HG03442 (cell line): ENCODE measurements at regions not wholly inside any gene's neighbourhood (a gene's known extent, or its start where the extent isn't known, plus 50 kb on each side); places are given as distances from the start of the nearest gene placed in this dataset.

Source experiments
- ATAC-seq: cut with Tn5 transposase; IDR thresholded peaks from one replicate; pipeline ENCODE4 v1.9.1; 2021; ENCODE audit warnings: mild to moderate bottlenecking, moderate library complexity; ENCODE audit not compliant: unreplicated experiment

- ATAC-seq: no peak
These were observed 94.5 kb upstream of the NFIA start for GRCh38 chr1:60987904-60988303.

GRCh38 chr1:60984062-60984799, 98.1 kb upstream of the NFIA start:
- no peak for ATAC-seq

- ATAC-seq: no peak
These were observed 98.7 kb upstream of the NFIA start for GRCh38 chr1:60983701-60984061.

DNA sequence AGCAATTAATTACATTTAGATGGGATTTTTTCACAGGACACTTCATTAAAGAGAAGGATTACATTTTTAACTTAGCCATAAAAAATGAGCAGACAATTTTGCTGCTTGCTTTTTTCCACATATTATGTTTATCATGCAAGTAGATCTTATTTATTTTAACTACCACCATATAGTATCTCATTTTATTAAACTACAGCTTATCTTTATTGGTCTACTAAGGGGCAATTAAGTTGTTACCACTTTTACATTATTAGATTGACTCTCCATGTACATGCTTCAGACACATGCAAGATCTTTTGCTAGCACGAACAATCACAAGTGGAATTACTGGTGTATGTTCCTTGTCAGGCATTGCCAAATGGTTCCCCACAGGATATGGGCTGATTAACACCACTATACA, 99.8 kb upstream of the NFIA start:
- ATAC-seq: no peak

- ATAC-seq: no peak
These were observed 101.0 kb upstream of the NFIA start for GRCh38 chr1:60981357-60981756.

- ATAC-seq: peak; percentile 64
These were observed 103.7 kb upstream of the NFIA start for GRCh38 chr1:60978421-60979357.

GRCh38 chr1:60977661-60978060, 104.7 kb upstream of the NFIA start:
- ATAC-seq: no peak

GRCh38 chr1:60974524-60975372, 107.6 kb upstream of the NFIA start:
- ATAC-seq: no peak

- ATAC-seq: no peak
These were observed 108.7 kb upstream of the NFIA start for GRCh38 chr1:60973668-60974067.

DNA sequence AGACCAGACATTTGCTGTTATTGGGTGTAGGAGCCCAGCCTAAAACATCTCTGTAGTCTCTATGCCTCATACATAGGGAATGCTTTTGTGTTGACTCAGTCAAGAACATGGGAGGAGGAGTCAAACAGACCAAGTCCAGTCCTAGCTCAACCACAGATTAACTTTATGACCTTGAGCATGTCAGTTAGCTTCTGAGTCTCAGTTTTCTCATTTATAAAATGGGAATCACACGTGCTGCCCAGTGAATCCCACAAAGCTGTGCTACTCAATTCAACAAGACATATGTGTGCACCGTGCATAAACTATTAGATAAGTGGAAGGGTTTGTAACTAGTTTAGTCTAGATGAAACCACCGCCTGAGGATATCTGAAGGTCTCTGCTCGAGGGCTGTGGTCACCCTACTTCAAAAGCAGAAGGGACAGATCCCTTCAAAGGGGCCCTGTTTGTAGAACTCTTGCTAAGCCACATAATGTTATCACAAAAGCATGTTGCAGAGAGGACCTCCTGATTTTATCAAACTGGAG, 109.5 kb upstream of the NFIA start:
- ATAC-seq: no peak

DNA sequence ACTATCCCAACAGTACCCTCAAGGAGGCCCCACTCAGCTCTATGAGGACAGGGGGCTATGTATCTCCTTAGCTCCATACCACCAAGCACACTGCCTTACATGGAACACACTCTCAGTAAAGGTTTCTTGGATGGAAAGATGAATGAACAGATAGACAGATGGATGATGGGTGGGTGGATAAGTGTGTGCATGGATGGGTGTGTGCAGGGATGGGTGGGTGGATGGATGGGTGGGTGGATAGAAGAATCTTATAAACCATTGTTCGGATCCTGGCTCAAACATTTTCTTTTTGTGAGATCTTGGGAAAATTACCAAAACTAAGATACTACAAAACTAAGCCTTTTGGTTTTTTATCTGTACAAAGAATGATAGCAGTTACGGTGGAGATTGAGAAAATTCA, 111.0 kb upstream of the NFIA start:
- ATAC-seq: no peak

DNA sequence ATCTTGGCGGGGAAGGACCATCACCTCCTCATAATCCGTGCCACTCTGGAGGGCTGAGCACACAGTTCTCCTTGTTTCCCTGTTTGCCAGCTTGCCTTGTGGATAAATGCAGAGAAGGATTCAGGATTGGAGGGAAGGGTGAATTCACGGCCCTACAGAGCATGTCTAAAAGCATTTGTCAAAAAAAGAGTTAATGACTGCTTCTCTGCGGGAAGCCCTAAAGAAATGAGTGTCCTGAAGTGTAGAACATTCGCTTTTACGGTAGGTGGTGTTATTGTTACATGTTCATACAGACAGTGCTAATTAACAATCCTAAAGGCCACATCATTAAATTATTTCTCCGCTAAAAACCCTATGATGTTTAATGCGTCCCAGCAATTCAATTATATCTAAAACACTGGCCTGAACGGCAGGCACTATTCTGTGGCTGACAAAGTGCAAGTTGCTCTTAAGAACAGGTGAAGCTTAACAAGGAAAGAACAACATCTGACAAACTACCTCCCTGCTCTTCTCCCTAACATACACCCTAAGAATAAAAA, 112.3 kb upstream of the NFIA start:
- ATAC-seq: no peak

DNA sequence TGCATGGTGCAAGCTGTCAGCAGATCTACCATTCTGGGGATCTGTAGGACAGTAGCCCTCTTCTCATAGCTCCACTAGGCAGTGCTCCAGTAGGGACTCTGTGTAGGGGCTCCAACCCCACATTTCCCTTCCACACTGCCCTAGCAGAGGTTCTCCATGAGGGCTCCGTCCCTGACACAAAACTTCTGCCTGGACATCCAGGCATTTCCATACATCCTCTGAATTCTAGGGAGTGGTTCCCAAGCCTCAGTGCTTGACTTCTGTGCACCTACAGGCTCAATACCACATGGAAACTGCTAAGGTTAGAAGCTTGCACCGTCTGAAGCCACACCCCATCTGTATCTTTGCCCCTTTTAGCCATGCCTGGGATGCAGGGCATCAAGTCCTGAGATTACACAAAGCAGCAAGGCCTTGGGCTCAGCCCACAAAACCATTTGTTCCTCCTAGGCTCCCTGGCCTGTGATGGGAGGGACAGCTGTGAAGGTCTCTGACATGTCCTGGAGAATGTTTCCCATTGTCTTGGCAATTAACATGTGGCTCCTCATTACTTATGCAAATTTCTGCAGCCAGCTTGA, 117.0 kb upstream of the NFIA start:
- ATAC-seq: no peak

DNA sequence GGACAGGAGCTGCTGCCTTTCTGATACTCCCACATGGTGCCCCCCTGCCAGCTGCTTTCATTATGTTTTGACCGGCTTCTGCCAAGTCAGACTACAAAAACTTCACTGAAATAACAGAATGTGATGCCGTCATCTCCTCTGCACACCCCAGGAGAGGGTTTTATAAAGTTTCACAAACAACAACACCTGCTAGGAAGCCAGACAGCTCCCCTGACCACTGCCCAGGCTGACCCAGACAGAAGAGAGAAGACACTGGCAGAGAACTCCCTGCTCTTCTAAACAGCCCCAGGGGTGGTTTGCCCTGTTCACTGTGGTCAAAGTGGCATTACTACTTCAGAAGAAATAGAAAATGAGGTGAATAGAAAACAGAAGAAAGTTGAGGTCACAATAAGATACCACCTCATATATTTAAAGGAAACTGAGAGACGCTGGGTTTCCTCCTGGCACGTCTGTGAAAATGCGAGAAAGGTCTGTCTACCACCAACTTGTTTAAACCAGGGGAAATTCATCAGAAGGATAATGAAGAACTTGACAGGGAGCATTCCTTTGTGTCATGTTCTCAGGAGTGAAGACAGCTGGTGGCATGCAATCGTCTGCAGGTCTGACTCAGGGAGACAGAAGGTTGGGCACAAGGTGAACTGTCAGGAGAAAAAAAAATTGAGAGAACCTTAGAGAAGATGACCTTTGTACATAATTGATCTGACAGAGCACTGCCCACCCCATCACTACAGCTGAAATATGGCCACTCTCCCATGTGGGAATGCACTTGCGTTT, 119.0 kb upstream of the NFIA start:
- no peak for ATAC-seq

- ATAC-seq: no peak
These were observed 121.4 kb upstream of the NFIA start for GRCh38 chr1:60960891-60961461.

DNA sequence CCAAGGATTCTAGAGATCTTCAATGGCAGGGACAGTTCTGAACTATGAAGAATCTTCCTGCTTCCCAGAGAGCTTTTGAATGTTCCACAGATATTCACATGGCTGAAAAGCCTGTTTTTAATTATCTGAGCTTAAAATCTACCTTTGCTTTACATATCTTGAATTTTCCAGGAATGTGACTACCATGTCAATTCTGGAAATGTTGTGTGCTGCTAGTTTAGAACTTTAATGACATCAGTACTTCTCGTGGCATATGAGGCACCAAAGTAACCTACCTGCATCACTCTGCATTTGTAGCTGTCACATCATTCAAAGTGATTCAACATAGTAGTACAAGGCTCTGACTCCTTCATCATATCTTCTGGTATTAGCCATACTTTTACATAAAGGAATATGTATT, 122.7 kb upstream of the NFIA start:
- no peak for ATAC-seq

DNA sequence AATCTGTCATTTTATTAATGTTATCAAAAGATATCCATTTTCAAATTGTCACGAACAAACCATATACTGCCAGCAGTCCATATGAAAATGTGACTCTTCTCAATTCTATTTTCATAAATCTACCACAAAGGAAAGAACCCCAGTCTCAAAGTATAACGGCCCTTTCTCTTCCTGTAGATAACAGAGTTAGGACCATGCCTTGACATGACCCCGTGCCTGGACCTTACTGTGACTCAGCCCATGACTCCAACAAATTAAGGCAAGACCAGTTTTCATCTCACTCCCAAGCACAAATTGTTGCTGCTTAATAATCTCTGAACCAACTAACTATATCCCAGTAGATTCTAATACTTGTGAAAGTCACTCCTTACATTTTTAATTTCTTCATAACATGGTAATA, 124.4 kb upstream of the NFIA start:
- ATAC-seq: no peak

GRCh38 chr1:60956520-60956919, 125.8 kb upstream of the NFIA start:
- no peak for ATAC-seq

- no peak for ATAC-seq
These were observed 129.7 kb upstream of the NFIA start for GRCh38 chr1:60952612-60953111.
